Smooth muscle cell (in vitro differentiated cells): ENCODE measurements at regions not wholly inside any gene's neighbourhood (a gene's known extent, or its start where the extent isn't known, plus 50 kb on each side); places are given as distances from the start of the nearest gene placed in this dataset.

ENCODE experiments used
- DNase-seq: peaks from one replicate; lab custom pipeline; 2025; ENCODE audit not compliant: unreplicated experiment; lab: John Stamatoyannopoulos, UW
- H2AFZ ChIP-seq: fragments of 200-600 bp; sonication (generic); 2 replicates; pipeline ENCODE4 v1.6.0; 2016; ENCODE audit warnings: antibody characterized with exemption, low read depth, mild to moderate bottlenecking
- H3F3A ChIP-seq: fragments of 200-600 bp; sonication (generic); 2 replicates; pipeline ENCODE4 v1.6.0; 2017; ENCODE audit warnings: antibody characterized with exemption, low read depth
- H3K27ac ChIP-seq: fragments of 200-600 bp; sonication (generic); 2 replicates; pipeline ENCODE4 v1.5.1; 2016; ENCODE audit warnings: low read depth, mild to moderate bottlenecking
- H3K27me3 ChIP-seq: fragments of 200-600 bp; sonication (generic); 2 replicates; pipeline ENCODE4 v1.6.1; 2016; ENCODE audit warnings: low read depth, mild to moderate bottlenecking
- H3K36me3 ChIP-seq: fragments of 200-600 bp; sonication (generic); 2 replicates; pipeline ENCODE4 v1.5.1; 2016; ENCODE audit warnings: low read depth
- H3K4me1 ChIP-seq: fragments of 200-600 bp; sonication (generic); 2 replicates; pipeline ENCODE4 v1.5.1; 2016; ENCODE audit warnings: low read depth
- H3K4me2 ChIP-seq: fragments of 200-600 bp; sonication (generic); 2 replicates; pipeline ENCODE4 v1.6.0; 2016; ENCODE audit warnings: mild to moderate bottlenecking
- H3K4me3 ChIP-seq: fragments of 200-600 bp; sonication (generic); 2 replicates; pipeline ENCODE4 v1.5.1; 2016; ENCODE audit warnings: mild to moderate bottlenecking
- H3K79me2 ChIP-seq: fragments of 200-600 bp; sonication (generic); 2 replicates; pipeline ENCODE4 v1.6.0; 2016; ENCODE audit warnings: low read depth, mild to moderate bottlenecking
- H3K9ac ChIP-seq: fragments of 200-600 bp; sonication (generic); 2 replicates; pipeline ENCODE4 v1.6.0; 2016; ENCODE audit warnings: low read depth
- H3K9me3 ChIP-seq: fragments of 200-600 bp; sonication (generic); replicated peaks from 2 replicates; pipeline ENCODE4 v1.5.1; 2016; ENCODE audit warnings: low read depth
- H4K20me1 ChIP-seq: fragments of 200-600 bp; sonication (generic); 2 replicates; pipeline ENCODE4 v1.6.0; 2016; ENCODE audit warnings: low read depth
- WGBS: methylation state at CpG from one replicate; pipeline ENCODE4 v1.1.7; 2016; ENCODE audit warnings: low lambda C conversion rate; 5-methylcytosine and 5-hydroxymethylcytosine counted together
- TF ChIP-seq, protein P1 (sequence below): fragments of 200-600 bp; sonication (generic); IDR thresholded peaks from 2 replicates; pipeline ENCODE4 v1.5.1; 2017; ENCODE audit warnings: borderline replicate concordance, mild to moderate bottlenecking, antibody characterized with exemption; ENCODE audit not compliant: insufficient read depth, poor library complexity, severe bottlenecking

DNA sequence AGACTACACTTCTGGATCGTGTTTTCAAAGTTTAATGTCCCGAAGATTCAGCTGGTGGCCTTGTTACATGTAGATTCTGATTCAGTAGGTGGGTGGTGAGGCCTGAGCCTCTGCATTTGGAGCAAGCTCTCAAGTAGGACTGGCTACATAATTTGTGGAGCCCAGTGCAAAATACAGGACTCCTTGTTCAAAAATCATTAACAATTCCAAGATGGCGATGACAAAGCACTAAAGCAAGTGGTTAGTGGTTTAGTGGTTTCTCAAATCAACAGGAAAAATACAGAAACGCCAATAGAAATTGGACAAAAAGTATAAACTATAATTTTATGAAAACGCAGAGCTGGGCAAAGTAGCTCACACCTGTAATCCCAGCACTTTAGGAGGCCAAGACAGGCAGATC lies 133.7 kb upstream of the STMND1 start:
- Histone ChIP-seq H3K4me1 (no peaks in the 10 kb centered on the region), H3K79me2 (no peaks in the 10 kb centered on the region), H4K20me1 (no peaks in the 10 kb centered on the region), H3K27me3 (no peaks in the 10 kb centered on the region), H3K36me3 (no peaks in the 10 kb centered on the region), H3K4me2 (no peak overlapping the region), H3F3A (peaks cover 6% of the 10 kb centered on the region), H3K4me3 (no peak overlapping the region), H3K9ac (no peak overlapping the region), H3K9me3 (no peaks in the 10 kb centered on the region), H3K27ac (no peak overlapping the region), H2AFZ (no peak overlapping the region)
- 96% methylated on average over 5 of the region's 5 CpGs for WGBS
- TF ChIP-seq, protein P1, sequence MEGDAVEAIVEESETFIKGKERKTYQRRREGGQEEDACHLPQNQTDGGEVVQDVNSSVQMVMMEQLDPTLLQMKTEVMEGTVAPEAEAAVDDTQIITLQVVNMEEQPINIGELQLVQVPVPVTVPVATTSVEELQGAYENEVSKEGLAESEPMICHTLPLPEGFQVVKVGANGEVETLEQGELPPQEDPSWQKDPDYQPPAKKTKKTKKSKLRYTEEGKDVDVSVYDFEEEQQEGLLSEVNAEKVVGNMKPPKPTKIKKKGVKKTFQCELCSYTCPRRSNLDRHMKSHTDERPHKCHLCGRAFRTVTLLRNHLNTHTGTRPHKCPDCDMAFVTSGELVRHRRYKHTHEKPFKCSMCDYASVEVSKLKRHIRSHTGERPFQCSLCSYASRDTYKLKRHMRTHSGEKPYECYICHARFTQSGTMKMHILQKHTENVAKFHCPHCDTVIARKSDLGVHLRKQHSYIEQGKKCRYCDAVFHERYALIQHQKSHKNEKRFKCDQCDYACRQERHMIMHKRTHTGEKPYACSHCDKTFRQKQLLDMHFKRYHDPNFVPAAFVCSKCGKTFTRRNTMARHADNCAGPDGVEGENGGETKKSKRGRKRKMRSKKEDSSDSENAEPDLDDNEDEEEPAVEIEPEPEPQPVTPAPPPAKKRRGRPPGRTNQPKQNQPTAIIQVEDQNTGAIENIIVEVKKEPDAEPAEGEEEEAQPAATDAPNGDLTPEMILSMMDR = no peak
- DNase-seq = no peak

DNA sequence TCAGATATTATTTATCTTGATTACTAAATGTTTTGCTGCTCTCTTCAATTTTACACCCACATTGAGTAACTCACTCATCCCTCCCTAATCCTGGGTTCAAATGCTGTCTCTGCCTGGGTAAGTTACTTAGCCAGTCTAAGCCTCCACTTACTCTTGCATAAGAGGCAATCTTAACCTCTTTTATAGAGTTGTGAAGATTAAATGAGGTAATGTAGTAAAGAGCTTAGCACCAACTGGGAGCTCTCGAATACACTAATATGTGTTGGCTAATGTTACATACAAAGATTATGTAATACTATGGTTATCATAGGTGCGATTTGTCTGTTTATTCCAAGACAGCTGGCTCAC lies 134.4 kb upstream of the STMND1 start:
- WGBS = 55% methylated on average over 2 of the region's 2 CpGs
- H3K27me3 ChIP-seq = no peaks in the 10 kb centered on the region
- H3K4me1 ChIP-seq = no peaks in the 10 kb centered on the region
- peak overlapping the region; percentile 55 for H3K27ac ChIP-seq
- TF ChIP-seq, protein P1 = no peak
- no peaks in the 10 kb centered on the region for H4K20me1 ChIP-seq
- H3F3A ChIP-seq = peaks cover 6% of the 10 kb centered on the region
- H3K36me3 ChIP-seq = no peaks in the 10 kb centered on the region
- no peaks in the 10 kb centered on the region for H3K79me2 ChIP-seq
- H3K9ac ChIP-seq = no peak overlapping the region
- H2AFZ ChIP-seq = no peak overlapping the region
- H3K9me3 ChIP-seq = no peaks in the 10 kb centered on the region
- no peak overlapping the region for H3K4me3 ChIP-seq
- no peak for DNase-seq
- H3K4me2 ChIP-seq = peak overlapping the region; percentile 5

DNA sequence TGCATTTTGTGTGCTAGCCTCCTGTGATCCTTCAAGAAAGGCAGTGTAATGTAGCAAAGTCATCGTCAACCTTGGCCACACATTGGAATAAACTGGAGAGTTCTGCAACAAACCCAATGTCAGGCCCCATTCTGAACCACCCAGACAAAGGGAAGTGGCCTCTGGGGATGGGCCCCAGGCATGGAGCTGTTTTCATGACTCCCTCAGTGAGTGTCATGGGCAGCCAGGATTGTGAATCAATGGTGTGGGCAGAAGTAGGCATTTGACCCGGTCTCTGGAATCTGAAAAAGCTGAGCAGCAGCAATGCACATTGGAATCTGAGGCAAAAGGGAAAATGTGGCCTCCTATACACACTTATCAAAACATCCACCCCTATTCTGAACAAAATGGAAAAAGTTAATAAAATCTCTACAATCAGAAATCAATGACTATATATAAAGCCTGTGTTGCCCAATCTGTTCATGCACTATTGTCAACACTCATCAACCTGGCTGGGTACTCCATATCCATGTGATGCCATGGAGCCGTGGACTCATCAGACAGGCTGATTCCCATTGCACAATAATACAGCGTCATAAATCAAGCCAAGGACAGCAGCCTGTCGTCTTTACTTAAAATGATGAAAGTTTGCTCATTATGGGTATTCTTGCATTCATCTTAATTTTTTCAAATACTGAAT lies 134.9 kb upstream of the STMND1 start:
- Histone ChIP-seq H3K9ac (no peak overlapping the region), H3K4me1 (no peaks in the 10 kb centered on the region), H3F3A (peaks cover 6% of the 10 kb centered on the region), H3K27me3 (no peaks in the 10 kb centered on the region), H3K4me2 (peak overlapping the region; percentile 5), H2AFZ (no peak overlapping the region), H3K36me3 (no peaks in the 10 kb centered on the region), H3K79me2 (no peaks in the 10 kb centered on the region), H3K27ac (peak overlapping the region; percentile 55), H4K20me1 (no peaks in the 10 kb centered on the region), H3K4me3 (no peak overlapping the region), H3K9me3 (no peaks in the 10 kb centered on the region)
- 43% methylated on average over 5 of the region's 5 CpGs for WGBS
- DNase-seq = no peak
- TF ChIP-seq, protein P1 = no peak

DNA sequence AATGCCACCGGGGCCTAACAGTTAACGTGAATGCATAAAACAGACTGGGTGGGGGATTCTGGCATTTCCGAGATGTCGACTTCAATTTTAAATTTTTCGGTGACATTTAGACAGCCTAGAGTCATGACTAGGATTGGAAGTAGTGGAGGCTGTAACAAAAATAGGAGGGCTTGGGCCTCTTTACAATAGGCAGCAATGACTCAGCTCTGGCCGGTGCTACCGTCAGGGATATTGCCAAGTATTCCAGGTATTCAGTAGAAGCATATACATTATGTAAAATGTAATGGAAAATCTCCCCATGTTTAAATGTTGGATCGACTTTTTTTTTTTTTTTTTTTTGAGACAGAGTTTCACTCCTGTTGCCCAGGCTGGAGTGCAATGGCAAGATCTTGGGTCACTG lies 136.2 kb upstream of the STMND1 start:
- Histone ChIP-seq H3K4me2 (no peak overlapping the region), H3K4me3 (no peak overlapping the region), H3K27me3 (no peaks in the 10 kb centered on the region), H3K27ac (no peak overlapping the region), H3K9me3 (no peaks in the 10 kb centered on the region), H3K36me3 (no peaks in the 10 kb centered on the region), H3K79me2 (no peaks in the 10 kb centered on the region), H2AFZ (no peak overlapping the region), H3F3A (peaks cover 6% of the 10 kb centered on the region), H4K20me1 (no peaks in the 10 kb centered on the region), H3K9ac (no peak overlapping the region), H3K4me1 (no peaks in the 10 kb centered on the region)
- DNase-seq = no peak
- 79% methylated on average over 8 of the region's 8 CpGs for WGBS
- TF ChIP-seq, protein P1 = no peak
